ENCODE measurements at regions not wholly inside any gene's neighbourhood (a gene's known extent, or its start where the extent isn't known, plus 50 kb on each side); places are given as distances from the start of the nearest gene placed in this dataset.
"Not testable (repeated sequence)": the region's sequence is repeated elsewhere in the genome, so short reads cannot be mapped to it uniquely, and the experiment has no call there.

DNA sequence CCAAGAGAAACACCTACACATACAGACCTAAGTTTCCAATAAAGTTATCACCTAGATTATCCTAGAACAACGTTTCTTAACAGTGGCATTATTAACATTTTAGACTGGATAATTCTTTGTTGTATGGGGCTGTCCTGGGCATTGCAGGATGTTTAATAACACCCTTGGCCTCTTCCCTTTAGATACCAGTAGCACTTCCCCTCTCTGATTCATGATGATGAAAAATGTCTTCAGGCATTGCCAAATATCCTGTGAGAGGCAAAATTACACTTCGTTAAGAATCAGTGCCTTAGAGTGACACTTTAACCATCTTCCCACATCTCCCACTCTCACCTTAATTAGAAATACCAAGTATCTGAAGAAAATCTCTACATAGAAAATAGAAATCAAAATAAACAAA is 352.6 kb downstream of the CGGBP1 start:
- DNase-seq: no peak

GRCh38 chr3:87702600-87702999 is 356.2 kb downstream of the CGGBP1 start:
- no peak for DNase-seq

DNA sequence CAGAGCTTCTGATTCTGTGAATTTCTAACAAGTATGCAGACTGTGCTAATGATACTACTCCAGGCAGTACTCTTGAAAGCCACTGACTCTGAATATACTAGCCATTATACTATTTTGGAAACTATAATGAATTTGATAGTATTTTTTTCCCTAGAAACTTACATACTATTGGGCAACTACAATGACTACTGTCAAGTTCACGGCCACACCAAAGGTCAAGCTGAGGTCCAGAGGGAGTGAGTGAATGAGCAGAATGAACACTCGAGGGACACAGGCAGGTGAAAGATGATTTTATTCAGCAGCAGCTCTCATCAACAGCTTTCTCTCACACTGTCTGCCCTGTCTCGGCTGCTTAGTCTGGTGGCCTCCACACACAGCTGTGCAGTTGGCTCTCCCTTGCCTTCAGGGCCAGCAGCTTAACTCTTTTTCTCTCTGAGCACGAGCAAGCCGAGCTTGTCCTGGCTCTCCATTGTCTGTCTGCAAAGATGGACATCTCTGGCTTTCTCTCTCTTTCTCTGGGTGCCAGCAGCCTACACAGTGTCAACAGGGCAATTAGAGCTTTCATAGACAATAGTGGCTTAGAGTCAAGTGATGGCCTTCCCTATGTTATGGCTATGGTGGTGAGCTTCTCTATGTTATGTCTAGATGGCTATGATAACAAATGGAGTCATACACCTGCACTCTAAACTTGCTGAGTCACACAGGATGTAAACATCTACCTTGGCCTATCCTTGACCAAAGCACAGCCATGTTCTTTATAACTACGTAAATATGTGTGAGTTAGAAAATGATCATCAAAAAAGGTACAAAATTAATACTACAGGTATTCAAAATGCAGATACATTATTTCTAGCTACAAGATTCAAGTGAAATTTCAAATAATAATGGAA is 362.4 kb downstream of the CGGBP1 start:
- DNase-seq: no peak

- DNase-seq: no peak
Measured at GRCh38 chr3:87694678-87695077, 364.1 kb downstream of the CGGBP1 start.

GRCh38 chr3:87691109-87691508 is 367.7 kb downstream of the CGGBP1 start:
- DNase-seq: no peak

DNA sequence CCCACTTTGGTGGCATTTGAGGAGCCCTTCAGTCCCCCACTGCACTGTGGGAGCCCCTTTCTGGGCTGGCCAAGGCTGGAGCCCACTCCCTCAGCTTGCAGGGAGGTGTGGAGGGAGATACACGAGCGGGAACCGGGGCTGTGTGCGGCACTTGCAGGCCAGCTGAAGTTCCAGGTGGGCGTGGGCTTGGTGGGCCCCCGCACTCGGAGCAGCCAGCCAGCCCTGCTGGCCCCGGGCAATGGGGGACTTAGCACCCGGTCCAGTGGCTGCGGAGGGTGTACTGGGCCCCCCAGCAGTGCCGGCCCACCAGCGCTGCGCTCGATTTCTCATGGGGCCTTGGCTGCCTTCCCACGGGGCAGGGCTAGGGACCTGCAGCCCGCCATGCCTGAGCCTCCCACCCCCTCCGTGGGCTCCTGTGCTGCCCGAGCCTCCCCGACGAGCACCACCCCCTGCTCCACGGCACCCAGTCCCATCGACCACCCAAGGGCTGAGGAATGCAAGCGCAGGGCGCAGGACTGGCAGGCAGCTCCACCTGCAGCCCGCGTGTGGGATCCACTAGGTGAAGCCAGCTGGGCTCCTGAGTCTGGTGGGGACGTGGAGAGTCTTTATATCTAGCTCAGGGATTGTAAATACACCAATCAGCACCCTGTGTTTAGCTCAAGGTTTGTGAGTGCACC is 379.7 kb downstream of the CGGBP1 start:
- not testable (repeated sequence) for DNase-seq

DNA sequence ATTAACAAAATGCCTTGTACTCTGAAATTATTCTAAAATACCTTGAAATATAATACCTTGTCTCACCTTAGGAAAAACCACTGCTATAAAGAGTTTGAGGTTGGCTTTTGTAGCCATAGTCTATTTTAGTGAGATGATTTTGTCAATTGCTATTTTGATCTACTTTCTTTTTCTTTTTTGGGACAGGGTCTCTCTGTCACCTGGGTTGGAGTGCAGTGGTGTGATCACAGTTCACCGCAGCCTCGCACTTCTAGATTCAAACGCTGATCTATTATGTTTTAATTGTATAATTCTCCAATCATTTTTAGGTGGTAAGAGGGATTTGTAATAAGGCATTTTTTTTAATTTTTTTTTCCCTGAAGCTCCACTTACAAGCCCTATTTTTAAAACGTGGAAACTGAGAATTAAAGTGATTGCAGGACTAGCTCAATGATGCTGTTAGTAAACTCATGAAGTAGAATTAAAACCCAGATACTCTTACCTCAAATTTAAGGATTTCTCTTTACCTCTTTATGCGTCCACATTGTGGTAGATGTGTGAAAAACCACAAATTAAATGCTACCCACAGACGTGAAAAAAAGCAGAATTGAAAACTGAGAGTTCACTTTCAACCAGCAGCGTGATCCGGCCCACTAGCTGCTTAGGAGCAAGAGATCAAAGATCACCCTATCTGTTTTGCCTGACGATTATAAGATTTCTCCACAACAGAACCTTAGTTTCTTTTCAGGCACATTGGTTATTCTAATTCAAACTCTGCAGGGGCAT is 384.2 kb downstream of the CGGBP1 start:
- DNase-seq: no peak

- DNase-seq: no peak
Measured at GRCh38 chr3:87673132-87673531, 385.7 kb downstream of the CGGBP1 start.

DNA sequence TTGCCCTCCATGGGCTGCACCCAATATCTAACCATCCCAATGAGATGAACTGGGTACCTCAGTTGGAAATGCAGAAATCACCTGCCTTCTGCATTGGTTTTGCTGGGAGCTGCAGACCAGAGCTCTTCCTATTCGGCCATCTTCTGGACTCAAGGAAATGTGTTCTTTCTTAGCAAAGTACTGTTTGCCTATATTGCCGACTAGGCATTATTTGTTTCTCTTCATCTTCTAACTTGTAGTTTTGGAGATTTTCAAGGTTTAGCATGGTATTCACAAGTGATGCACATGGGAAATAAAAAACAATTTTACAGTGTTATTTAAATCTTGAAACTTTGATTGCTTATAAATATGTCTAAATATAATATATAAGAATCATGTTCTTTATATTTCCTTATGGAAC is 377.8 kb upstream of the POU1F1 start:
- no peak for DNase-seq

- not testable (repeated sequence) for DNase-seq
Measured at GRCh38 chr3:87653138-87653537, 376.8 kb upstream of the POU1F1 start.

- DNase-seq: no peak
Measured at GRCh38 chr3:87634426-87634825, 358.0 kb upstream of the POU1F1 start.

DNA sequence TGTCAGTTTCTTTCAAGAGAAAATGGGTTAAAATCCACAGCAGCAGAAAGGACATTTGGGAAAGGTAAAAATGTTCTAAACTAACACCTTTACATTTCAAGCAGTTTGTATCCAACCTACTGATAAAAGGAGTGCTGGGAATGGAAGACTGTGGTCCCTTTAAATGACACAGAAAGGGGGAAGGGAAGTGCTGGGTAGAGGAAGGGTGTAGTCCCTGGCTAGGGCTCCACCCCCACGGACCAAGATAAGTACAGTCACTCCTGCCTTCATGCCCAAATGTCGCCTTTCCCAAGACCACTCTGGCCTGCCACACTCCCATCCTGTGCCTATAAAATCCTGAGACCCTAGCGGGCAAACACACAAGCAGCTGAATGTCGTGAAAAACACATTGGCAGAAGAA is 350.9 kb upstream of the POU1F1 start:
- no peak for DNase-seq

- DNase-seq: no peak
Measured at GRCh38 chr3:87626546-87626945, 350.2 kb upstream of the POU1F1 start.

DNA sequence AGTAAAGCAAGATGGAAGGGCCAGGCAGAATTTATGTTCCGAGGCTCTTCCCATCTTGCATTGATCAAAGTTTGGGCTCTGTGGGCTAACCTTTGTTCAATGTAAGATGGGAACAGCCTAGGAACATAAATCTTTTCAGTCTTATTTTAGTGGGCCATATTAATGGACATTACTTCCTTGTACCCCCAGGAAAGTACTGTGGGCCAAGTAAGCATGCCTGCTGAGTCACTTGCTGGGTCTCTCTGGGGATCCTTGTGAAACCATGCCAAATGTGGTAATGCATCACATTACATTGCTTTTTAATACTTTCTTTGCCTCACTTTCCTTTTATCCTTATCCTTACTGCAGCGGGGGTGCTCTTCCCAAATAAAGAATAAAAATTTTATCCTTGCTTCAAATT is 349.5 kb upstream of the POU1F1 start:
- DNase-seq: no peak

DNA sequence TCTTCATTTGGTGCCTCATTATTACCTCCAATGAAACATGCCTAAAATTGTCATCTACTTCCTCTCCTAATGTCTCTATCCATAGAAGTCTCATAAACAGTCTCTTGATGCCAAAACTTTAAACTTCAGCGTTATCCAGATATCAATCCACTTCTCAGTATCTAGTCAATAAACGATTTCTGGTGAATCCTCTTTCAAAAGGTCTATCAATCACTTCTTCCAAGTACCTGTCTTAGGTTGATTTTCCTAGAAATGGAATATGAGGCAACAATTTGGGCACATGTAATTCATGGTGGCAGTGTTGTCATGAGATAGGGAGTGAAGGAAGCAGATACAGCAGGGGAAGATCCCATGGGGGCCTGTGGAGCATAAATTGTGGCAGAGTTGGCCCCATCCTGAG is 348.5 kb upstream of the POU1F1 start:
- DNase-seq: no peak

- DNase-seq: no peak
Measured at GRCh38 chr3:87621667-87622066, 345.3 kb upstream of the POU1F1 start.

DNA sequence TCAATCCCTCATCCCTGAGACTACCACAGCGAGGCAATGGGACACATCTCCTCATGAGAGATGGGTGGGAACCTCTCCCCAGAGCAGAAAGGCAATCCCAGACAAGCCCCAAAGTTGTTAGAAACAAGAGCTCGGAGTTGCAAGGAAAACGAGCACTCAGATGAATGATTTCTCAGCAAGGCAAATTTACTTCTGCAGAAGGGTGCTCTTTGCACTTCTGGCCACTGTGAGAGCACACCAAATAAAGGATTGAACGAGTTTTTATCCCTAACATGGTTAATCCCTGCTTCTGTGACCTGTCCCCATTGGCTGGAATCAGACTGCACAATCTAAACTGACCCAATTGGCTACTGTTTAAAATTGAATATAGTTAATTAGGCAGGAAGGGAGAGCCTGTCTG is 339.1 kb upstream of the POU1F1 start:
- no peak for DNase-seq

DNA sequence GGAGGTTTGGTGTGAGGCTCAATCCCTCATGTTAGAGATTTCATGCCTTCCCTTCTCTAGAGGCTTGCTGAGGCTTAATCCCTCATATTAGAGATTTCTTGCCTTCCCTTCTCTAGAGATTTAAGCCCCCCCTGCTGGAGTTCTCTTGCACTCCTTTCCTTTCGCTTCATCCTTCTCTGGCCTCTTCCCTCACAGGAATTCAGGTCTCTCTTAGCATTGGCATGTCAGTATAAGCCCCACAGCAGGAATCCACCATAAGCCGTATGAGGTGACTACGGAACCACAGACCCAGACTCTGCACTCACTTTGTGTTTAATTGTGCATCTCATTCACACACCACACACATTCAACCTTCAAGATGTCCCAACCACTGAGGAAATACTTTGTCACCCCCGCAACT is 338.6 kb upstream of the POU1F1 start:
- no peak for DNase-seq

GRCh38 chr3:87607234-87607633 is 330.9 kb upstream of the POU1F1 start:
- no peak for DNase-seq

DNA sequence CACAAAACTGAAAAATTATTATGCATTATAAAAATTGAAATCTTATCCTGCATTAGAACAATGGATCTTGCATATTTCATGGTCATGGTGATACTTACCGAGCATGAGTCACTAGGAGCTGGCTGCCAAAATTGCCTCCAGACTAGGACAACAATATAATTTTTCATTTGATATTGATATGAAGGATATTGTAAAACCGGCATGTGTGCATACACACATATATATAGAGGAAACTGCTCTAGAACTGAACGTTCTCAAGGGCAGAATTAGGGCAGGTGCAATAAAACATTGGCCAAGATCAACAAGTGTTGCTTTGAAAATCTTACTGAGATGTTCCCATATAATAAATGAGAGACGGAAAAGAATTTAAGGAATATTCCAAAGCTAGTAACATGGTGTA is 319.4 kb upstream of the POU1F1 start:
- no peak for DNase-seq

DNA sequence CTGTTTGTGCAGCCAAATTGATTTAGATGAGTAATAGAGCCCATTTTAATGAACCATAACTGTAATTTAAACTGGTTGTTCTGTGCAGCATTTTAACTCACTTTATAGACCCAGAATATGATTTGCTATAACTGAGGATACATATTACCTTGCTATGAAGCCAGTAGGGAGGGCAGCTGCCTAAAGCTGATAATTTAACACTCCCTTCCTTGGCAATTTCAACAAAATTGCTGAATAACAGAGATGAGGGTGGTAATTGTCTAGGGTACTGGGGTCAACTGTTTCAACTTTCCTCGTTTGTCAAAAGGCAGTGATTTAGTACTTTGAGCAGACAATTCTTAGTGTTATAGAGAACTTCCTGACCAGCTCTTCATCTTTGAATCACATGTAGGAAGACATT is 304.9 kb upstream of the POU1F1 start:
- DNase-seq: no peak

- no peak for DNase-seq
Measured at GRCh38 chr3:87576752-87577151, 300.4 kb upstream of the POU1F1 start.

- no peak for DNase-seq
Measured at GRCh38 chr3:87575550-87575949, 299.2 kb upstream of the POU1F1 start.

DNA sequence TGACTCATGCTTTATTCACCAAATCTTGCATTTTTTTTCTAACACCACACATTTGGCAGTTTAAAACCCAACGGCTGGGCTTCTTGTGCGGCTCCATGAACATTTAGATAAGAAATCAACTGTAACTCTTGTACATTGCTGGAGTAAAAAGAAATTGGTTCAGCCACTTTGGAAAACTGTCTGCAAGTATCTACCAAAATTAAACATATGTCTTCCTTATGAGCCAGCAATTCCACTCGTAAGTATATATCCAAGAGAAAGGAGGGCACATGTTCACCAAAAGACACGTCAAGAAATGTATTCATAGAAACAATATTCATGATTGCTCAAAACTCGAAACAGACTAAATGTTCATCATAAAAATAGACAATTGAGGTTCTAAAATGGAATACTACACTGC is 291.9 kb upstream of the POU1F1 start:
- DNase-seq: no peak
